GM19025 (cell line): ENCODE measurements at regions not wholly inside any gene's neighbourhood (a gene's known extent, or its start where the extent isn't known, plus 50 kb on each side); places are given as distances from the start of the nearest gene placed in this dataset.
"Not testable (repeated sequence)": the region's sequence is repeated elsewhere in the genome, so short reads cannot be mapped to it uniquely, and the experiment has no call there.

Experiments
- ATAC-seq: cut with Tn5 transposase; IDR thresholded peaks from one replicate; pipeline ENCODE4 v1.9.1; 2021; ENCODE audit warnings: mild to moderate bottlenecking, low read depth, moderate library complexity; ENCODE audit not compliant: unreplicated experiment

- no peak for ATAC-seq
Measured at GRCh38 chr12:91249518-91250272, 67.1 kb upstream of the DCN start.

GRCh38 chr12:91249054-91249453, 66.4 kb upstream of the DCN start:
- ATAC-seq = no peak

- ATAC-seq = not testable (repeated sequence)
Measured at GRCh38 chr12:91243177-91243576, 60.6 kb upstream of the DCN start.

GRCh38 chr12:91241756-91242155, 59.1 kb upstream of the DCN start:
- ATAC-seq = no peak

- no peak for ATAC-seq
Measured at GRCh38 chr12:91240386-91241095, 57.9 kb upstream of the DCN start.

- ATAC-seq = no peak
Measured at GRCh38 chr12:91239481-91239880, 56.9 kb upstream of the DCN start.
